ENCODE measurements at regions not wholly inside any gene's neighbourhood (a gene's known extent, or its start where the extent isn't known, plus 50 kb on each side); places are given as distances from the start of the nearest gene placed in this dataset.

GRCh38 chr7:156063241-156063810 is 251.1 kb upstream of the SHH start:
- DNase-seq (ENCODE audit: low read depth) = no peak
- TF ChIP-seq CTCF (IDR thresholded peaks at IDR 0.05; ENCODE audit: control insufficient read depth, extremely low read depth, insufficient read depth) = no peak
- H3K4me3 ChIP-seq (ENCODE audit: low read depth, low read length) = no peak overlapping the region

GRCh38 chr7:156062286-156062685 is 250.0 kb upstream of the SHH start:
- no peak overlapping the region for H3K4me3 ChIP-seq (ENCODE audit: low read depth, low read length)
- no peak for TF ChIP-seq CTCF (IDR thresholded peaks at IDR 0.05; ENCODE audit: control insufficient read depth, extremely low read depth, insufficient read depth)
- no peak for DNase-seq (ENCODE audit: low read depth)

GRCh38 chr7:156061689-156062255 is 249.5 kb upstream of the SHH start:
- TF ChIP-seq CTCF (IDR thresholded peaks at IDR 0.05; ENCODE audit: control insufficient read depth, extremely low read depth, insufficient read depth) = no peak
- no peak overlapping the region for H3K4me3 ChIP-seq (ENCODE audit: low read depth, low read length)
- no peak for DNase-seq (ENCODE audit: low read depth)

- TF ChIP-seq CTCF (IDR thresholded peaks at IDR 0.05; ENCODE audit: control insufficient read depth, extremely low read depth, insufficient read depth) = no peak
- no peak for DNase-seq (ENCODE audit: low read depth)
- H3K4me3 ChIP-seq (ENCODE audit: low read depth, low read length) = no peak overlapping the region
Observed at GRCh38 chr7:156060925-156061324, 248.7 kb upstream of the SHH start.

- H3K4me3 ChIP-seq (ENCODE audit: low read depth, low read length) = no peak overlapping the region
- no peak for TF ChIP-seq CTCF (IDR thresholded peaks at IDR 0.05; ENCODE audit: control insufficient read depth, extremely low read depth, insufficient read depth)
- DNase-seq (ENCODE audit: low read depth) = no peak
Observed at GRCh38 chr7:156059369-156059768, 247.1 kb upstream of the SHH start.

GRCh38 chr7:156058248-156058647 is 246.0 kb upstream of the SHH start:
- no peak for TF ChIP-seq CTCF (IDR thresholded peaks at IDR 0.05; ENCODE audit: control insufficient read depth, extremely low read depth, insufficient read depth)
- no peak for DNase-seq (ENCODE audit: low read depth)
- H3K4me3 ChIP-seq (ENCODE audit: low read depth, low read length) = no peak overlapping the region

GRCh38 chr7:156056534-156056933 is 244.3 kb upstream of the SHH start:
- H3K4me3 ChIP-seq (ENCODE audit: low read depth, low read length) = no peak overlapping the region
- no peak for DNase-seq (ENCODE audit: low read depth)
- TF ChIP-seq CTCF (IDR thresholded peaks at IDR 0.05; ENCODE audit: control insufficient read depth, extremely low read depth, insufficient read depth) = no peak

All from LNCaP clone FGC (cell line).